MM.1S (cell line): ENCODE measurements at regions not wholly inside any gene's neighbourhood (a gene's known extent, or its start where the extent isn't known, plus 50 kb on each side); places are given as distances from the start of the nearest gene placed in this dataset.

Source experiments
- DNase-seq: peaks from one replicate; pipeline ENCODE4 v3.0.0-alpha.2; 2015
- H2AFZ ChIP-seq: fragments of 300-600 bp; sonication (generic); 2 replicates; pipeline ENCODE4 v1.6.0; 2016; ENCODE audit warnings: antibody characterized with exemption, low read length
- H3F3A ChIP-seq: fragments of 300-600 bp; sonication (generic); 2 replicates; pipeline ENCODE4 v1.6.1; 2016; ENCODE audit warnings: mild to moderate bottlenecking, antibody characterized with exemption, low read length, moderate library complexity, mixed read lengths; ENCODE audit not compliant: insufficient read depth
- H3K27ac ChIP-seq: fragments of 300-600 bp; sonication (generic); 2 replicates; pipeline ENCODE4 v1.5.1; 2016; ENCODE audit warnings: mild to moderate bottlenecking, low read length
- H3K27me3 ChIP-seq: fragments of 300-600 bp; sonication (generic); replicated peaks from 2 replicates; pipeline ENCODE4 v1.6.0; 2016; ENCODE audit warnings: low read length; ENCODE audit not compliant: insufficient read depth
- H3K36me3 ChIP-seq: fragments of 300-600 bp; sonication (generic); replicated peaks from 2 replicates; pipeline ENCODE4 v1.6.1; 2016; ENCODE audit warnings: mild to moderate bottlenecking, low read length, mixed read lengths; ENCODE audit not compliant: insufficient read depth
- H3K4me1 ChIP-seq: fragments of 300-600 bp; sonication (generic); 2 replicates; pipeline ENCODE4 v1.6.1; 2016; ENCODE audit warnings: low read length, mixed read lengths
- H3K4me2 ChIP-seq: fragments of 300-600 bp; sonication (generic); 2 replicates; pipeline ENCODE4 v1.6.0; 2016; ENCODE audit warnings: low read depth, low read length
- H3K4me3 ChIP-seq: fragments of 300-600 bp; sonication (generic); 2 replicates; pipeline ENCODE4 v1.5.1; 2016; ENCODE audit warnings: low read length, mixed read lengths
- H3K79me2 ChIP-seq: fragments of 300-600 bp; sonication (generic); 2 replicates; pipeline ENCODE4 v1.6.1; 2016; ENCODE audit warnings: mixed run types, low read length, mixed read lengths
- H3K9ac ChIP-seq: fragments of 300-600 bp; sonication (generic); 2 replicates; pipeline ENCODE4 v1.6.1; 2016; ENCODE audit warnings: low read length, mixed read lengths
- H3K9me2 ChIP-seq: fragments of 300-600 bp; sonication (generic); replicated peaks from 2 replicates; pipeline ENCODE4 v1.6.1; 2016; ENCODE audit warnings: mild to moderate bottlenecking, low read length, mixed read lengths; ENCODE audit not compliant: insufficient read depth
- H3K9me3 ChIP-seq: fragments of 300-600 bp; sonication (generic); replicated peaks from 2 replicates; pipeline ENCODE4 v1.6.1; 2016; ENCODE audit warnings: mild to moderate bottlenecking, low read length, mixed read lengths; ENCODE audit not compliant: insufficient read depth
- H4K20me1 ChIP-seq: fragments of 300-600 bp; sonication (generic); 2 replicates; pipeline ENCODE4 v1.6.1; 2016; ENCODE audit warnings: mild to moderate bottlenecking, low read length, moderate library complexity, mixed read lengths; ENCODE audit not compliant: insufficient read depth
- CTCF ChIP-seq: fragments of 300-600 bp; sonication (generic); IDR thresholded peaks from 2 replicates; pipeline ENCODE4 v1.5.1; 2016; ENCODE audit warnings: antibody characterized with exemption, low read length, mixed read lengths
- EZH2 ChIP-seq: fragments of 300-600 bp; sonication (generic); optimal IDR thresholded peaks from 2 replicates; pipeline ENCODE3; 2017; ENCODE audit warnings: low read depth, mild to moderate bottlenecking, antibody characterized with exemption, low read length, mixed read lengths
- EZH2phosphoT487 ChIP-seq: fragments of 300-600 bp; sonication (generic); IDR thresholded peaks from 2 replicates; pipeline ENCODE4 v1.6.1; 2018; ENCODE audit warnings: antibody characterized with exemption, low read length

- Histone ChIP-seq H3K9me2 (no peaks in the 10 kb centered on the region), H3F3A (no peaks in the 10 kb centered on the region), H4K20me1 (no peaks in the 10 kb centered on the region), H3K4me3 (no peak overlapping the region), H3K4me2 (no peak overlapping the region), H3K27me3 (no peaks in the 10 kb centered on the region), H3K36me3 (no peaks in the 10 kb centered on the region), H3K4me1 (no peaks in the 10 kb centered on the region), H3K27ac (no peak overlapping the region), H3K9ac (no peak overlapping the region), H3K9me3 (no peaks in the 10 kb centered on the region), H3K79me2 (no peaks in the 10 kb centered on the region), H2AFZ (no peak overlapping the region)
- TF ChIP-seq EZH2phosphoT487: no peak
- TF ChIP-seq CTCF: no peak
- TF ChIP-seq EZH2: no peak
- DNase-seq: no peak
These were observed 80.2 kb upstream of the NAV2 start for GRCh38 chr11:19632499-19632834.

- no peaks in the 10 kb centered on the region for H3K27me3 ChIP-seq
- H3F3A ChIP-seq: no peaks in the 10 kb centered on the region
- H3K27ac ChIP-seq: no peak overlapping the region
- H3K9me2 ChIP-seq: no peaks in the 10 kb centered on the region
- no peak overlapping the region for H3K9ac ChIP-seq
- H2AFZ ChIP-seq: no peak overlapping the region
- H3K36me3 ChIP-seq: no peaks in the 10 kb centered on the region
- DNase-seq: no peak
- H3K4me1 ChIP-seq: no peaks in the 10 kb centered on the region
- H4K20me1 ChIP-seq: no peaks in the 10 kb centered on the region
- TF ChIP-seq CTCF: no peak
- no peak for TF ChIP-seq EZH2
- TF ChIP-seq EZH2phosphoT487: no peak
- H3K9me3 ChIP-seq: no peaks in the 10 kb centered on the region
- H3K4me3 ChIP-seq: no peak overlapping the region
- no peak overlapping the region for H3K4me2 ChIP-seq
- no peaks in the 10 kb centered on the region for H3K79me2 ChIP-seq
These were observed 80.7 kb upstream of the NAV2 start for GRCh38 chr11:19631712-19632498.

- Histone ChIP-seq H3K79me2 (peaks cover 5% of the 10 kb centered on the region; the same call in 1 of the 2 replicates), H3K4me2 (no peak overlapping the region), H3K36me3 (no peaks in the 10 kb centered on the region), H3K4me1 (no peaks in the 10 kb centered on the region), H3K9me3 (no peaks in the 10 kb centered on the region), H3K9ac (no peak overlapping the region), H3K27ac (no peak overlapping the region), H3K4me3 (no peak overlapping the region), H3K9me2 (no peaks in the 10 kb centered on the region), H2AFZ (no peak overlapping the region), H3K27me3 (no peaks in the 10 kb centered on the region), H3F3A (no peaks in the 10 kb centered on the region), H4K20me1 (no peaks in the 10 kb centered on the region)
- DNase-seq: no peak
- TF ChIP-seq EZH2: no peak
- no peak for TF ChIP-seq CTCF
- no peak for TF ChIP-seq EZH2phosphoT487
These were observed 84.6 kb upstream of the NAV2 start for GRCh38 chr11:19628018-19628417.
